ENCODE measurements at regions not wholly inside any gene's neighbourhood (a gene's known extent, or its start where the extent isn't known, plus 50 kb on each side); places are given as distances from the start of the nearest gene placed in this dataset.
"Not testable (repeated sequence)": the region's sequence is repeated elsewhere in the genome, so short reads cannot be mapped to it uniquely, and the experiment has no call there.

DNA sequence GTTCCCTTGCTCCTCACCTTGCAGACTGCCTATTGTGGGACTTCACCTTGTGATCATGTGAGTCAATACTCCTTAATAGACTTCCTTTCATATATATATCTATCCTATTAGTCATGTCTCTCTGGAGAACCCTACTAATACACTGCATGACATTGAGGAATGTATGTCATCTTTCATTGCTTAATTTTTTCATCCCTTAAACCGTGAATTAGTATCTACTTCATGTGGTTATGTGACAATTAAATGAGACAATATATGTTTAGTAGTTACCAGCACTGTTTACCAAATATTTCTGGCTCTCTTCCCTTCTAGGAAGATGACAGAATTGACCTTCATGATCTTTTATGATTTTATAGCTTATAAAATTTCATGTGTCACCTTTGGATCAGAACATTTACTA lies 759.5 kb downstream of the GRXCR1 start:
- no peaks in the 10 kb centered on the region for H3K36me3 ChIP-seq (replicated peaks)
- H3K27me3 ChIP-seq (replicated peaks), result no peaks in the 10 kb centered on the region
- TF ChIP-seq, protein P1, sequence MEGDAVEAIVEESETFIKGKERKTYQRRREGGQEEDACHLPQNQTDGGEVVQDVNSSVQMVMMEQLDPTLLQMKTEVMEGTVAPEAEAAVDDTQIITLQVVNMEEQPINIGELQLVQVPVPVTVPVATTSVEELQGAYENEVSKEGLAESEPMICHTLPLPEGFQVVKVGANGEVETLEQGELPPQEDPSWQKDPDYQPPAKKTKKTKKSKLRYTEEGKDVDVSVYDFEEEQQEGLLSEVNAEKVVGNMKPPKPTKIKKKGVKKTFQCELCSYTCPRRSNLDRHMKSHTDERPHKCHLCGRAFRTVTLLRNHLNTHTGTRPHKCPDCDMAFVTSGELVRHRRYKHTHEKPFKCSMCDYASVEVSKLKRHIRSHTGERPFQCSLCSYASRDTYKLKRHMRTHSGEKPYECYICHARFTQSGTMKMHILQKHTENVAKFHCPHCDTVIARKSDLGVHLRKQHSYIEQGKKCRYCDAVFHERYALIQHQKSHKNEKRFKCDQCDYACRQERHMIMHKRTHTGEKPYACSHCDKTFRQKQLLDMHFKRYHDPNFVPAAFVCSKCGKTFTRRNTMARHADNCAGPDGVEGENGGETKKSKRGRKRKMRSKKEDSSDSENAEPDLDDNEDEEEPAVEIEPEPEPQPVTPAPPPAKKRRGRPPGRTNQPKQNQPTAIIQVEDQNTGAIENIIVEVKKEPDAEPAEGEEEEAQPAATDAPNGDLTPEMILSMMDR (IDR thresholded peaks at IDR 0.05; ENCODE audit: low read depth, low read length, missing control alignments), result no peak
- DNase-seq, result no peak
- in situ Hi-C loops (cut with HindIII; ENCODE audit: low pct_ligation_motif_present, low sequenced_read_pairs), result no loop called here
- no peak overlapping the region for H3K27ac ChIP-seq
- H3K4me3 ChIP-seq (ENCODE audit: low read depth, low read length), result no peak overlapping the region

DNA sequence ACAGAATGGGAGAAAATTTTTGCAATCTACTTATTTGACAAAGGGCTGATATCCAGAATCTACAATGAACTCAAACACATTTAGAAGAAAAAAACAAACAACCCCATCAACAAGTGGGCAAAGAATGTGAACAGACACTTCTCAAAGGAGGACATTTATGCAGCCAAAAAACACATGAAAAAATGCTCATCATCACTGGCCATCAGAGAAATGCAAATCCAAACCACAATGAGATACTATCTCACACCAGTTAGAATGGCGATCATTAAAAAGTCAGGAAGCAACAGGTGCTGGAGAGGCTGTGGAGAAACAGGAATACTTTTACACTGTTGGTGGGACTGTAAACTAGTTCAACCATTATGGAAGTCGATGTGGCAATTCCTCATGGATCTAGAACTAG lies 767.0 kb downstream of the GRXCR1 start:
- H3K36me3 ChIP-seq (replicated peaks); H3K4me3 ChIP-seq (ENCODE audit: low read depth, low read length); DNase-seq; H3K27ac ChIP-seq; H3K27me3 ChIP-seq (replicated peaks); in situ Hi-C loops (cut with HindIII; ENCODE audit: low pct_ligation_motif_present, low sequenced_read_pairs): not testable (repeated sequence)

DNA sequence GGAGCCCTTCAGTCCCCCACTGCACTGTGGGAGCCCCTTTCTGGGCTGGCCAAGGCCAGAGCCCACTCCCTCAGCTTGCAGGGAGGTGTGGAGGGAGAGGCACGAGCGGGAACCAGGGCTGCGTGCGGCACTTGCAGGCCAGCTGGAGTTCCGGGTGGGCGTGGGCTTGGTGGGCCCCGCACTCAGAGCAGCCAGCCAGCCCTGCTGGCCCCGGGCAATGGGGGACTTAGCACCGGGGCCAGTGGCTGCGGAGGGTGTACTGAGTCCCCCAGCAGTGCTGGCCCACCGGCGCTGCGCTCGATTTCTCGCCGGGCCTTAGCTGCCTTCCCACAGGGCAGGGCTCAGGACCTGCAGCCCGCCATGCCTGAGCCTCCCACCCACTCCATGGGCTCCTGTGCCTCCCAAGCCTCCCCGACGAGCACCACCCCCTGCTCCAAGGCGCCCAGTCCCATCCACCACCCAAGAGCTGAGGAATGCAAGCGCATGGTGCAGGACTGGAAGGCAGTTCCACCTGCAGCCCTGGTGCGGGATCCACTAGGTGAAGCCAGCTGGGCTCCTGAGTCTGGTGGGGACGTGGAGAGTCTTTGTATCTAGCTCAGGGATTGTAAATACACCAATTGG lies 776.2 kb downstream of the KCTD8 start:
- H3K4me3 ChIP-seq (ENCODE audit: low read depth, low read length); DNase-seq; in situ Hi-C loops (cut with HindIII; ENCODE audit: low pct_ligation_motif_present, low sequenced_read_pairs); H3K27ac ChIP-seq; H3K36me3 ChIP-seq (replicated peaks); H3K27me3 ChIP-seq (replicated peaks): not testable (repeated sequence)

DNA sequence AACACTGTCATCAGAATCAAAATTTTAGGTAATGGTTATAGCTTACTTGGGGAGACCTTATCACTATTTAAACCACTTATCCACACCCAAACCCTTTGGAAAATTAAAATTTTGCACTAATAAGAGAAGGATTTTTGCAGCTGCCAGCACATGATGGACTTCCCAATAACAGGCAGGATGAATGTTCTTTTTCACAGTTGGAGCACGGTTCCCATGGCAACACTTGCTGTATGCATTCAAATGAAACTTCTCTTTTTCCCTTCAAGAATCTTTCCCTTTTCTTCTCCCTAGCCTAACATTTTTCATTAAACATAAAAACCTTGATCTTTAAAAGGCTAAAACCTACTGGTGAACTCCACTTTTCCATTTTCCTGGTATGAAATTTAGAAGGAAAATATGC lies 768.2 kb downstream of the KCTD8 start:
- no peak overlapping the region for H3K27ac ChIP-seq
- in situ Hi-C loops (cut with HindIII; ENCODE audit: low pct_ligation_motif_present, low sequenced_read_pairs), result no loop called here
- H3K27me3 ChIP-seq (replicated peaks), result no peaks in the 10 kb centered on the region
- TF ChIP-seq, protein P1 (IDR thresholded peaks at IDR 0.05; ENCODE audit: low read depth, low read length, missing control alignments), result no peak
- no peak overlapping the region for H3K4me3 ChIP-seq (ENCODE audit: low read depth, low read length)
- no peak for DNase-seq
- no peaks in the 10 kb centered on the region for H3K36me3 ChIP-seq (replicated peaks)

DNA sequence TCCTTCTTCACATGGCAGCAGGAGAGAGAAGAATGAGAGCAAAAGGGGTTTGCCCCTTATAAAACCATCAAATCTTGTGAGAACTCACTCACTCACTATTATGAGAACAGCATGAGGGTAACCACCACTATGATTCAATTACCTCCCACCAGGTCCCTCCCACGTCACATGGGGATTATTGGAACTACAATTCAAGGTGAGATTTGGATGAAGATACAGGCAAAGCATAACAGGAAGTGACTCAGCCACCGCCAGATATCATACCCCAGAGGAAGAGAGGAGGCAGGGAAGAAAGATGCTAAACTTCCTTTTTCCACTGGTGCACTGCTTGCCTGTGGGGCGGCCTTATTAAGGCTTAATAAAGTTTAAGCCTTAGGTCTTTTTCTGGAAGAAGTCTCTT lies 766.1 kb downstream of the KCTD8 start:
- in situ Hi-C loops (cut with HindIII; ENCODE audit: low pct_ligation_motif_present, low sequenced_read_pairs), result no loop called here
- no peaks in the 10 kb centered on the region for H3K36me3 ChIP-seq (replicated peaks)
- TF ChIP-seq, protein P1 (IDR thresholded peaks at IDR 0.05; ENCODE audit: low read depth, low read length, missing control alignments), result no peak
- no peak overlapping the region for H3K4me3 ChIP-seq (ENCODE audit: low read depth, low read length)
- H3K27ac ChIP-seq, result no peak overlapping the region
- H3K27me3 ChIP-seq (replicated peaks), result no peaks in the 10 kb centered on the region
- no peak for DNase-seq

DNA sequence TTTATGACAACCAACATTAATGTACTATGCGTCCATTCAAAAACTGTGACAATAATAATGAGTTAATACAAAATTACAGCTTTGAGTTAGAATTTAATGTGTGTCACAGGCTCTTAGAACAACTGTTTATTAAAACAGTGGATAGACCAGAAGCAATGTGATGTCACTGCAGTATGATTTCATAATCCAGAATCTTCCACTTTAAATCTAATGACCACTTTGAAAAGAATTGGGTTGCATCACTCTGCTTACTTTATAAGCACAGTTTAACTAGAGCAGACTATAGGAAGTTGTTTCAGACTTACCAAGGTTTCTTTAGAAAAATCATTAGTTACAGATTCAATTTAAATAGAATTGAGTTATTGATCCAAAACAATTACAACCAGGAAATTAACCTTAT lies 758.5 kb downstream of the KCTD8 start:
- in situ Hi-C loops (cut with HindIII; ENCODE audit: low pct_ligation_motif_present, low sequenced_read_pairs), result no loop called here
- no peak overlapping the region for H3K27ac ChIP-seq
- H3K36me3 ChIP-seq (replicated peaks), result no peaks in the 10 kb centered on the region
- H3K27me3 ChIP-seq (replicated peaks), result no peaks in the 10 kb centered on the region
- TF ChIP-seq, protein P1 (IDR thresholded peaks at IDR 0.05; ENCODE audit: low read depth, low read length, missing control alignments), result no peak
- no peak for DNase-seq
- no peak overlapping the region for H3K4me3 ChIP-seq (ENCODE audit: low read depth, low read length)

DNA sequence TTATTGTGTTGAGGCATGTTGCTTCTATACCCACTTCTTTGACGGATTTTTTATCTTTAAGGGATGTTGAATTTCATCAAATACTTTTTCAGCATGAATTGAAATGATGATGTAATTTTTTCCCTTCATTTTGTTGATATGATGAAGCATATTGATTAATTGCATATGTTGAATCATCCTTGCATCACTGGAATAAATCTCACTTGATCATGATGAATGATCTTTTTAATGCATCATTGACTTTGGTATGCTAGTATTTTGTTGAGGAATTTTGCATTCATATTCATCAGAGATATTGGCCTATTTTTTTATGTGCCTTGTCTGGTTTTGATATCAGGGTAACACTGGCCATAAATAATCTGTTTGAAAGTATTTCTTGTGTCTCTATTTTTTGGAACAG lies 754.7 kb downstream of the KCTD8 start:
- H3K4me3 ChIP-seq (ENCODE audit: low read depth, low read length), result no peak overlapping the region
- DNase-seq, result no peak
- in situ Hi-C loops (cut with HindIII; ENCODE audit: low pct_ligation_motif_present, low sequenced_read_pairs), result no loop called here
- no peaks in the 10 kb centered on the region for H3K36me3 ChIP-seq (replicated peaks)
- TF ChIP-seq, protein P1 (IDR thresholded peaks at IDR 0.05; ENCODE audit: low read depth, low read length, missing control alignments), result no peak
- H3K27me3 ChIP-seq (replicated peaks), result no peaks in the 10 kb centered on the region
- no peak overlapping the region for H3K27ac ChIP-seq
